ENCODE measurements at regions not wholly inside any gene's neighbourhood (a gene's known extent, or its start where the extent isn't known, plus 50 kb on each side); places are given as distances from the start of the nearest gene placed in this dataset.

GRCh38 chr13:108426893-108427292, 157.4 kb downstream of the TNFSF13B start:
- no peak overlapping the region for H2BK5ac ChIP-seq (ENCODE audit: insufficient read length, low read length)
- H2BK12ac ChIP-seq (ENCODE audit: insufficient read length, low read depth, low read length) = no peak overlapping the region
- H3K27me3 ChIP-seq (ENCODE audit: insufficient read depth, low read length) = no peaks in the 10 kb centered on the region
- no peak overlapping the region for H3K23ac ChIP-seq (ENCODE audit: insufficient read length, low read depth, low read length)
- H3K18ac ChIP-seq (ENCODE audit: insufficient read length, low read depth, low read length) = no peak overlapping the region
- Mint-ChIP-seq H3K4me1 (peaks cover 6 to 8% of the 10 kb centered on the region in 2 experiments), H3K4me3 (no peak overlapping the region), H3K27ac (no peak overlapping the region), H3K9me3 (no peaks in the 10 kb centered on the region; a peak in 2 of 5 replicates), H3K36me3 (ENCODE audit: insufficient read depth in 1 of 3, low read depth in 3 of 3) (no peaks in the 10 kb centered on the region), H3K27me3 (ENCODE audit: low read depth) (peaks cover 1% of the 10 kb centered on the region; the same call in 1 of the 2 replicates)
- no peak overlapping the region for H3K4ac ChIP-seq (ENCODE audit: low read depth, low read length)
- no peak overlapping the region for H3K9ac ChIP-seq (ENCODE audit: extremely low read depth, insufficient read length, low read length)
- no peak overlapping the region for H4K5ac ChIP-seq (ENCODE audit: insufficient read length, low read depth, low read length)
- H3T11ph ChIP-seq (ENCODE audit: low read length) = no peak overlapping the region
- H3K9me3 ChIP-seq (ENCODE audit: control insufficient read depth, low read depth, low read length) = no peaks in the 10 kb centered on the region
- no peak overlapping the region for H4K8ac ChIP-seq (replicated peaks; ENCODE audit: insufficient read length, low read depth, low read length)
- H2BK15ac ChIP-seq (ENCODE audit: low read depth, low read length) = no peak overlapping the region
- H4K91ac ChIP-seq (ENCODE audit: insufficient read length, low read depth, low read length) = no peak overlapping the region
- WGBS (ENCODE audit: extremely low coverage, insufficient read length, low lambda C conversion rate) = no CpG with 5 or more reads among the region's 1 CpG
- H3K4me1 ChIP-seq (ENCODE audit: insufficient read depth, low read length) = no peaks in the 10 kb centered on the region
- no peaks in the 10 kb centered on the region for H4K20me1 ChIP-seq (ENCODE audit: control insufficient read depth, insufficient read depth, insufficient read length)
- H2BK20ac ChIP-seq (ENCODE audit: low read depth, low read length, poor library complexity, severe bottlenecking) = no peak overlapping the region
- H3K56ac ChIP-seq (ENCODE audit: insufficient read length, low read depth, low read length) = no peak overlapping the region
- no peaks in the 10 kb centered on the region for H3K79me1 ChIP-seq (ENCODE audit: insufficient read depth, low read depth, low read length, poor library complexity, severe bottlenecking)
- H3K14ac ChIP-seq (ENCODE audit: insufficient read depth, low read length) = no peak overlapping the region
- H2AK5ac ChIP-seq (ENCODE audit: insufficient read length, low read length) = no peak overlapping the region
- no peak overlapping the region for H2BK120ac ChIP-seq (ENCODE audit: low read depth, low read length, poor library complexity, severe bottlenecking)
- no peak for TF ChIP-seq CTCF (conservative IDR thresholded peaks at IDR 0.05)
- H3K4me2 ChIP-seq (ENCODE audit: insufficient read depth, insufficient read length, low read length) = no peak overlapping the region
- H3K23me2 ChIP-seq (ENCODE audit: insufficient read length, low read depth, low read length, poor library complexity, severe bottlenecking) = no peaks in the 10 kb centered on the region
- H2AFZ ChIP-seq (ENCODE audit: low read length) = no peak overlapping the region
- DNase-seq = no peak
- H3K27ac ChIP-seq (ENCODE audit: insufficient read length, low read depth, low read length) = no peak overlapping the region
- no peaks in the 10 kb centered on the region for H3K79me2 ChIP-seq (ENCODE audit: insufficient read depth, low read length)
